Right lung (tissue), 2 donors: ENCODE measurements at regions not wholly inside any gene's neighbourhood (a gene's known extent, or its start where the extent isn't known, plus 50 kb on each side); places are given as distances from the start of the nearest gene placed in this dataset.

ENCODE experiments used
- DNase-seq, 2 donors: peaks; one replicate each; pipeline ENCODE4 v3.0.0-alpha.2; 2013

- no peak for DNase-seq
Measured at GRCh38 chr20:19950042-19950441, 67.1 kb upstream of the NAA20 start.

DNA sequence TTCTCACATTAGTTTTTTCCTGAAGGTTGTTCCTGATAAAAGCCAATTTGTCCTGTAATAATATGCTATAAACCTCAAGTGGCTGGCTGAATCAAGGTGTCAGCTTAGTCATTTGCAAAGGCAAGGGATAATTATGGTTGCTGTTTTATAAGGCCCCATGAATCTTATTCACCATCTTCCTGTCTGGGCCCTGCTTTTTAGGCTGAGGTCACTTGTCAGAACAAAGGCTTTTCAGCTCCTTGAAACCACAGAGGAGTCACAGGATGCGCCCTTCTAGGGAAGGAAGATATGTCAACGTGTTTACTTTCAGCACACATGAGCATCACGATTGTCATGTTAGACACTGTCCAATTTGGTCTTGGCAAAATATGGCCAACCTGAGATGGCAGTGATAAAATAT, 64.8 kb upstream of the NAA20 start:
- no peak for DNase-seq

- DNase-seq = no peak
Measured at GRCh38 chr20:19953606-19954005, 63.6 kb upstream of the NAA20 start.

DNA sequence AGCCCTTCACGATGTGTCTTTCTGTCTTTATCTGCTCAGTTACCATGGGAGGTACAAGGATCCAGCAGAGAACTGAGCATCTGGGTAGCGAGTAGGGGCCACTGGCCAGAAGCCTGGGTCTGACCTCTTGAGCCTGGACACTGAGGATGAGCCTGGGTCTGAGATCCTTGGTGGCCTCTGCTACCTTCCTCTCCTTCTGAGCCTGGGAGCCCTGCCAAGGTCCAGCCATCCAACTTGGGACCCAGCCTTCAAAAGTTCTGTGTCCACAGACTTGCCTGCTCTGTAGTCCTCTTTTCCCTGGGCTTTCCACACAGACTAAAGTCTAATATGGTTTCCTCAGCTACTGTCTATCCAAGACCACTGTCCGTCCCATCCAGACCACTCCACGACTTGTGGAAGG, 60.2 kb upstream of the NAA20 start:
- DNase-seq = no peak

DNA sequence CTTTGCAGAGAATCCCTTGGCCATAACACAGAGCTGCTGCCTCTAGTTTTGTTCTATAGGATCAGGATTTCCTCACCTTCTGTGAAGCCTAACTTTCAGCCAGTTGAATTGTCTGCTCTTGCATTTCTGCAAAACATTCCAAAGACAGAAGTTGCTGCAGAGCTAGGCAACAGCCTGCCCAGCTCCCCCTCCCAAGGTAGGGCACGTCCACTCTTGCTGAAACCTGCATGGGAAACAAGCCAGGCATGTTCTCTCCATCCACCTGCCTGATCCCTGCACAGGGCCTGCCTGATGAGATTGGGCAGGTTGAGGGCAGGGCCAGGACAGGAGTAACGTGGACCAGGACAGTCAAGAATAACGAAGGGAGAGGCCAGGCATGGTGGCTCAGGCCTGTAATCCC, 58.9 kb upstream of the NAA20 start:
- DNase-seq = no peak

GRCh38 chr20:19958928-19959327, 58.2 kb upstream of the NAA20 start:
- DNase-seq = no peak

GRCh38 chr20:19960745-19961144, 56.4 kb upstream of the NAA20 start:
- DNase-seq = no peak

GRCh38 chr20:19961293-19961692, 55.9 kb upstream of the NAA20 start:
- no peak for DNase-seq

DNA sequence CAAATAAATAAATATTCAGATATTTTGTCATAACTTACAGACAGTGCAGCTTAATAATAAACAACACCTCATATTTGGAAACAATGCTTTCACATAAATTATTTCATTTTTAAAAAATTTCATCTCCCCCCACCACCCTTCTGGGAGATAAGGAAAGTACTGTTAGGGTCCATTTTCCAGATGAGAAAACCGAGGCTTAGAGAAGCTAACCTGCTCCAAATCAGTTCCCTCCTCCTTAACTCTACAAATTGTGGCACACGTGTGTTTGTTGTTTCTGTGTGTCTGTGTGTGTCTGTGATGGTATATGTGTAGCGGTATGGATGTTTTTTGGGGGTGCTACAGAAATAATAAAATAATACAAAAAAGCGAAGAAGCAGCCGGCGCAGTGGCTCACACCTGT, 54.2 kb upstream of the NAA20 start:
- no peak for DNase-seq

DNA sequence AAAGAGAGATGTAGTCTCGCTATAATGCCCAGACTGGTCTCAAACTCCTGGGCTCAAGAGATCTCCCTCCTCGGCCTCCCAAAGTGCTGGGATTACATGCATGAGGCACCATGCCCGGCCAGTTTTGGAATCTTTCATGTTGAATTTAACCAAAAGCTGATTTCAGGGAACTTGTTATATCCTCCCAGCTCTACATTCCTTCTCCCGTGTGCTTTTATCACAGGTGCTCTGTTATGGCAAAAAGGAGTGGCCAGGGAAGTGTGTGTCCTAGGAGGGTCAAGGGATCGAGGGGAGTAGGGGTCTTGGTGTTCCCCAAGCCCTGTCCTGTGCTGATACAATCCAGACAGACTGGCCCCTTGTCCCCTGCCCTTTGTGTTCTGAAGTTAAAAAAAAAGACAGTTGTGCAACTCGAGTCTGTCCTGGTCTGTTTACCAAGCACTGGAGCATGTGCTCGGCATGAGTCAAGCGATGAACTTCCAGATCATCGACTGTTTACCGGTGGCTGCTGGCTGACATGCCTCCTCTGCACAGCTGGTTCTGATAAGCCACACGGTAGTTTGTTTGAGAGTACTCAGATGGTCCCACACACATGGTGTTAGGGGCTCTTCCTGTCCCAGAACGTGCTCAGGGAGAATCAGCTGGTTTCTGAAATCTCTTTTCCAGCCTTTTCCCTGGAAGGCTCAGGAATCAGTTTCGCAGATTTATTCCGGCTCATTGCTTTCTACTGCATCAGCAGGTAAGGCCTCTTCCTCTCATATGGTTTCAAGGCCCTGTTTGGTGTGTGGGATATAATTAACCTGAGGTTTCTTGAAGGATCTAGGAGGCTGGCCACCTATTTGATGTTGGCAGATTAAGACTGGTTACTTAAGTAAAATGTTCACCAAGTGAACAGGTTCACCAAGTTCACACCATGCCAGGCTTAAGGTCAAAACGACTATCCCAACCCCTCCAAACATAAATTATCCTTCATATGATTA, 52.6 kb upstream of the NAA20 start:
- DNase-seq = no peak

GRCh38 chr20:19966840-19967239, 50.3 kb upstream of the NAA20 start:
- no peak for DNase-seq
